ENCODE measurements at regions not wholly inside any gene's neighbourhood (a gene's known extent, or its start where the extent isn't known, plus 50 kb on each side); places are given as distances from the start of the nearest gene placed in this dataset.

DNA sequence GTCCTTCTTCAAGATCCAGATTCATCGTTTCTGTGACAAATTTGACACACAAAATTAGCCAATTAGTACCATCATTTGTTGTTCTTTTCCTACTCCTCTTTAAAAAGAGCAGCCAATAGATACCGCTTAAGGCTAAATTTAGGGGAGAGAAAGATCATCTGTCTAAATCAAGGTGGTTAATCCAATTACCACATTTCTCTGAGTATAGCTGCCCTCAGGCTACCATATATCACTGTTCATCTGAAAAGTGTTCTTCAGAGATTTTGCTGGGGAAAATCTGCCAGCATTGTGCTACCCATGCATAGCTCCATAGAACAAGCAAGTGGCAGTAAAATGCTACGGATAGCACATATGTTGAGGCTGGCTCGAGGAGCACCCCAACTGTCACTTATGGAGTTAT lies 110.3 kb upstream of the ESRRG start:
- no peaks in the 10 kb centered on the region for H3K4me1 ChIP-seq
- no peak for ATAC-seq
- 70% methylated on average over 4 of the region's 4 CpGs for WGBS (ENCODE audit: insufficient coverage, low coverage, low lambda C conversion rate, missing lambda C conversion rate)
- DNase-seq: no peak
- no peaks in the 10 kb centered on the region for H3K27me3 ChIP-seq
- no peak overlapping the region for H3K4me3 ChIP-seq
- no peaks in the 10 kb centered on the region for H3K9me3 ChIP-seq
- TF ChIP-seq POLR2A (IDR thresholded peaks at IDR 0.05): no peak
- TF ChIP-seq, protein P1, sequence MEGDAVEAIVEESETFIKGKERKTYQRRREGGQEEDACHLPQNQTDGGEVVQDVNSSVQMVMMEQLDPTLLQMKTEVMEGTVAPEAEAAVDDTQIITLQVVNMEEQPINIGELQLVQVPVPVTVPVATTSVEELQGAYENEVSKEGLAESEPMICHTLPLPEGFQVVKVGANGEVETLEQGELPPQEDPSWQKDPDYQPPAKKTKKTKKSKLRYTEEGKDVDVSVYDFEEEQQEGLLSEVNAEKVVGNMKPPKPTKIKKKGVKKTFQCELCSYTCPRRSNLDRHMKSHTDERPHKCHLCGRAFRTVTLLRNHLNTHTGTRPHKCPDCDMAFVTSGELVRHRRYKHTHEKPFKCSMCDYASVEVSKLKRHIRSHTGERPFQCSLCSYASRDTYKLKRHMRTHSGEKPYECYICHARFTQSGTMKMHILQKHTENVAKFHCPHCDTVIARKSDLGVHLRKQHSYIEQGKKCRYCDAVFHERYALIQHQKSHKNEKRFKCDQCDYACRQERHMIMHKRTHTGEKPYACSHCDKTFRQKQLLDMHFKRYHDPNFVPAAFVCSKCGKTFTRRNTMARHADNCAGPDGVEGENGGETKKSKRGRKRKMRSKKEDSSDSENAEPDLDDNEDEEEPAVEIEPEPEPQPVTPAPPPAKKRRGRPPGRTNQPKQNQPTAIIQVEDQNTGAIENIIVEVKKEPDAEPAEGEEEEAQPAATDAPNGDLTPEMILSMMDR (IDR thresholded peaks at IDR 0.05): no peak
- no peak overlapping the region for H3K27ac ChIP-seq
- no peaks in the 10 kb centered on the region for H3K36me3 ChIP-seq
- intact Hi-C loops (cut with DNase I): no loop called here

GRCh38 chr1:216832192-216832591 lies 109.0 kb upstream of the ESRRG start:
- no peaks in the 10 kb centered on the region for H3K36me3 ChIP-seq
- H3K9me3 ChIP-seq: no peaks in the 10 kb centered on the region
- intact Hi-C loops (cut with DNase I): no loop called here
- WGBS (ENCODE audit: insufficient coverage, low coverage, low lambda C conversion rate, missing lambda C conversion rate): 60% methylated on average over 3 of the region's 3 CpGs
- H3K4me3 ChIP-seq: no peak overlapping the region
- no peaks in the 10 kb centered on the region for H3K4me1 ChIP-seq
- ATAC-seq (no peak), DNase-seq (no peak)
- TF ChIP-seq, protein P1 (IDR thresholded peaks at IDR 0.05): no peak
- TF ChIP-seq POLR2A (IDR thresholded peaks at IDR 0.05): no peak
- no peak overlapping the region for H3K27ac ChIP-seq
- H3K27me3 ChIP-seq: no peaks in the 10 kb centered on the region

GRCh38 chr1:216830424-216831210 lies 107.4 kb upstream of the ESRRG start:
- Histone ChIP-seq H3K27me3 (no peaks in the 10 kb centered on the region), H3K4me3 (no peak overlapping the region), H3K36me3 (no peaks in the 10 kb centered on the region), H3K27ac (no peak overlapping the region), H3K9me3 (no peaks in the 10 kb centered on the region), H3K4me1 (no peaks in the 10 kb centered on the region)
- WGBS (ENCODE audit: insufficient coverage, low coverage, low lambda C conversion rate, missing lambda C conversion rate): 38% methylated on average over 10 of the region's 10 CpGs
- intact Hi-C loops (cut with DNase I): no loop called here
- TF ChIP-seq POLR2A (IDR thresholded peaks at IDR 0.05): no peak
- TF ChIP-seq, protein P1 (IDR thresholded peaks at IDR 0.05): no peak
- ATAC-seq: no peak
- DNase-seq: no peak

DNA sequence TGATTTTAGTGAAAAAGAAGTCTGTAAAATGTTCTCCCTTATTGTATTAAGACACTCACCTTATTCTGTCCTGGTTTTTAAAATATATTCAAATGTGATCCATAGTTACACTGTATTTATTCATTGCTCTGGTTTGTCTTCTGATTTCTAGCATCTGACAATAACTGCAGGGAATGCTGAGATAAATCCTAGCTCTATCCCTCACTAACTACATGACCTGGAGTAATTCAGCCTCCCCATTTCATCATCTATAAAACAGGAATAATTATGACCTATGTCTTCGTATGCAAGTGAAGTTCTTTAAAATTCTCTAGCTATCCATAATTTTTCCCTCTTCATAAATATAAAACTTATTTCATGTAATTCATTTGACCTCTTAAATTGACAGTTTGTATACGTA lies 104.0 kb upstream of the ESRRG start:
- H3K4me1 ChIP-seq: no peaks in the 10 kb centered on the region
- H3K27me3 ChIP-seq: no peaks in the 10 kb centered on the region
- no peak overlapping the region for H3K27ac ChIP-seq
- H3K36me3 ChIP-seq: no peaks in the 10 kb centered on the region
- H3K9me3 ChIP-seq: no peaks in the 10 kb centered on the region
- DNase-seq (no peak), ATAC-seq (no peak)
- WGBS (ENCODE audit: insufficient coverage, low coverage, low lambda C conversion rate, missing lambda C conversion rate): 50% methylated on average over 2 of the region's 2 CpGs
- intact Hi-C loops (cut with DNase I): no loop called here
- no peak overlapping the region for H3K4me3 ChIP-seq
- TF ChIP-seq, protein P1 (IDR thresholded peaks at IDR 0.05): no peak
- no peak for TF ChIP-seq POLR2A (IDR thresholded peaks at IDR 0.05)
